Prostate gland (tissue), 2 donors: ENCODE measurements at regions not wholly inside any gene's neighbourhood (a gene's known extent, or its start where the extent isn't known, plus 50 kb on each side); places are given as distances from the start of the nearest gene placed in this dataset.

Experiments used
- CTCF ChIP-seq, 4 experiments: fragments of 200-600 bp in 2 of 4; fragments of 450-650 bp in 2 of 4; sonication (generic) in 2 of 4; IDR thresholded peaks; 1 replicate in 3 of 4; 2 replicates in 1 of 4; pipeline ENCODE4 v1.5.1; 2016 to 2019; ENCODE audit warnings: antibody characterized with exemption in 4 of 4, mild to moderate bottlenecking in 2 of 4, moderate library complexity in 2 of 4
- POLR2A ChIP-seq: fragments of 450-650 bp; IDR thresholded peaks from one replicate; pipeline ENCODE4 v1.6.1; 2016; ENCODE audit warnings: antibody characterized with exemption, mild to moderate bottlenecking

GRCh38 chr11:44475114-44475686 lies 90.3 kb upstream of the CD82 start:
- TF ChIP-seq CTCF (IDR thresholded peaks at IDR 0.05), result no peak
- TF ChIP-seq POLR2A, result no peak
